NB4 (cell line): ENCODE measurements at regions not wholly inside any gene's neighbourhood (a gene's known extent, or its start where the extent isn't known, plus 50 kb on each side); places are given as distances from the start of the nearest gene placed in this dataset.

Experiments
- DNase-seq: peaks from one replicate; pipeline ENCODE4 v3.0.0; 2010; ENCODE audit warnings: low read depth
- H3K4me3 ChIP-seq: one replicate; pipeline ENCODE4 v1.5.1; 2011; ENCODE audit warnings: mild to moderate bottlenecking, low read depth, low read length, moderate library complexity
- MYC ChIP-seq: IDR thresholded peaks from 2 replicates; pipeline ENCODE4 v1.6.1; 2011; ENCODE audit warnings: low read depth, low read length
- POLR2A ChIP-seq: IDR thresholded peaks from 2 replicates; pipeline ENCODE4 v1.6.1; 2011; ENCODE audit warnings: mild to moderate bottlenecking; ENCODE audit not compliant: insufficient read length; ENCODE audit errors: extremely low read depth
- TF ChIP-seq, protein P1 (sequence below): IDR thresholded peaks from 2 replicates; pipeline ENCODE4 v1.6.1; 2011; ENCODE audit warnings: low read depth, low read length
- TF ChIP-seq, protein P2 (sequence below): IDR thresholded peaks from one replicate; pipeline ENCODE4 v1.5.1; 2012; ENCODE audit warnings: low read depth, low read length

DNA sequence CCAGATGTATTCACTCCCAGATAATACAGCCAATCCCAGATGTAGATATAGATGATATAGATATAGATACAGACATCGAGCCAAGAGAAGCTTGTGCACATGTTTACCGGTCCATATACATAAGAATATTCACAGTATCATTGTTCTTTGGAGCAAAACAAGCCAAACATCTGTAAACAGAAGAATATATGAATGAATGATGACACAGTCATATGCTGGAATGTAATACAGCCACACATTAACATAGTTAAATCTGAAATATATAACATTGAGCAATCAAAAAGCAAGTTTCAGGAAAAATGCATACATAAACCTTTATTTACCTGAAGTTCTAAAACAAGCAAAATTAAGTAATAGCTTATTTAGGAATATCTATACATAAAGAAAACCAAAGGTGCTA, 182.5 kb downstream of the TXNL1 start:
- DNase-seq, result no peak
- TF ChIP-seq, protein P1, sequence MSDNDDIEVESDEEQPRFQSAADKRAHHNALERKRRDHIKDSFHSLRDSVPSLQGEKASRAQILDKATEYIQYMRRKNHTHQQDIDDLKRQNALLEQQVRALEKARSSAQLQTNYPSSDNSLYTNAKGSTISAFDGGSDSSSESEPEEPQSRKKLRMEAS, result no peak
- TF ChIP-seq, protein P2, sequence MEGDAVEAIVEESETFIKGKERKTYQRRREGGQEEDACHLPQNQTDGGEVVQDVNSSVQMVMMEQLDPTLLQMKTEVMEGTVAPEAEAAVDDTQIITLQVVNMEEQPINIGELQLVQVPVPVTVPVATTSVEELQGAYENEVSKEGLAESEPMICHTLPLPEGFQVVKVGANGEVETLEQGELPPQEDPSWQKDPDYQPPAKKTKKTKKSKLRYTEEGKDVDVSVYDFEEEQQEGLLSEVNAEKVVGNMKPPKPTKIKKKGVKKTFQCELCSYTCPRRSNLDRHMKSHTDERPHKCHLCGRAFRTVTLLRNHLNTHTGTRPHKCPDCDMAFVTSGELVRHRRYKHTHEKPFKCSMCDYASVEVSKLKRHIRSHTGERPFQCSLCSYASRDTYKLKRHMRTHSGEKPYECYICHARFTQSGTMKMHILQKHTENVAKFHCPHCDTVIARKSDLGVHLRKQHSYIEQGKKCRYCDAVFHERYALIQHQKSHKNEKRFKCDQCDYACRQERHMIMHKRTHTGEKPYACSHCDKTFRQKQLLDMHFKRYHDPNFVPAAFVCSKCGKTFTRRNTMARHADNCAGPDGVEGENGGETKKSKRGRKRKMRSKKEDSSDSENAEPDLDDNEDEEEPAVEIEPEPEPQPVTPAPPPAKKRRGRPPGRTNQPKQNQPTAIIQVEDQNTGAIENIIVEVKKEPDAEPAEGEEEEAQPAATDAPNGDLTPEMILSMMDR, result no peak
- TF ChIP-seq MYC, result no peak
- no peak for TF ChIP-seq POLR2A
- no peak overlapping the region for H3K4me3 ChIP-seq

DNA sequence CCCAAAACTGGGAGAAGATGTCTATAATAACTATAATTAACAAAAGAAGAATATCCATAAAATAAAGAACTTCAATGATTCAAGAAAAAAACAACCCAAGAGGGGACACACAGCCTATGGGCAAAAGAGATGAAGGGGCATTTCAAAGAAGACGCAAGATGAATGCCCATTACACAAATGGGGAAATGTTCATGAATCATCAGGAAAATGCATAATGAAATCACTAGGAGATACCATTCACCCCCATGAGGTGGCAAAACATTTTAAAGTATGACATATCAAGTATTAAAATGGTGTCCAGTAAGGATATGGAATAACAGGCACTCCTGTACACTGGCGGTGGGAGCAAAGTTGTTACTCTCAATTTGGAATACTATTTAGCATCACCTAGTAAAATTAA, 183.3 kb downstream of the TXNL1 start:
- DNase-seq, result no peak
- TF ChIP-seq, protein P2, result no peak
- TF ChIP-seq POLR2A, result no peak
- no peak for TF ChIP-seq MYC
- TF ChIP-seq, protein P1, result no peak
- H3K4me3 ChIP-seq, result no peak overlapping the region

DNA sequence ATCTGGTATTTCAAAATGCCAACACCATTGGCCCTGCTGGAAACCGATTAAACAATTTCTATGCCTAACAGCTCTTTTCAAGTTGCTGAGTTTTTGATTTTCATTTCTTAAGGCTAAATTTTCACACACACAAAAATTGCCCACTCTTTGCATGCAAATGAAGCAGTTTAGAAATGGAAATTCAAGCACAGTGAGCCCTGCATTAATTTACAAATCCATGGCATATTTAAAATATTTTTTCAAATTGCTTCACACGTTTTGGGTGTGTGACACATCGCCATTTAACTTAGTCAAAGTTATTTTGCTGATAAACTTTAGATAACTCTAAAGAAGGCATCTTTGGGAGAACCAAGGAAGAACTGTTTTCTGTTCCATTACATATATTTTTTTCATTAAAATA, 184.8 kb downstream of the TXNL1 start:
- no peak for TF ChIP-seq MYC
- no peak for TF ChIP-seq POLR2A
- TF ChIP-seq, protein P1, result no peak
- DNase-seq, result no peak
- no peak overlapping the region for H3K4me3 ChIP-seq

DNA sequence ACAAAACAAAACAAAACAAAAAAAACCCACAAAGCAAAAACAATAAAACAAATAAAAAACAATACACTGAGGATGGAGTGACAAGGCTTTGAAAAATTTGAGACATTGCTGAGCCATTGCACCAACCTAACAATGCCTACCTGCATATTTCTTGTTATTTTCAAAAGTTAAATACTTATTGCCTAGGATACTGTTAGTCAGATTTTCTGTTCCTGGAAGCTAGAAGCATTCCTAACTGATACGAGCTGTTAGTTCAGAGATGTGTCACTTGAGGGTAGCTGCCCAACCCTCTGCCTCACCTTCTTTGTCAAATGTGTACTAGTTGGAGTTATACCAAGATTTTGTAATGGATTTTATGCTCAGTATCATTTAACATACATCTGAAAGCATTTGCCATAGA, 187.2 kb downstream of the TXNL1 start:
- TF ChIP-seq, protein P1, result no peak
- TF ChIP-seq MYC (no peak), POLR2A (no peak)
- TF ChIP-seq, protein P2, result no peak
- no peak for DNase-seq
- no peak overlapping the region for H3K4me3 ChIP-seq

DNA sequence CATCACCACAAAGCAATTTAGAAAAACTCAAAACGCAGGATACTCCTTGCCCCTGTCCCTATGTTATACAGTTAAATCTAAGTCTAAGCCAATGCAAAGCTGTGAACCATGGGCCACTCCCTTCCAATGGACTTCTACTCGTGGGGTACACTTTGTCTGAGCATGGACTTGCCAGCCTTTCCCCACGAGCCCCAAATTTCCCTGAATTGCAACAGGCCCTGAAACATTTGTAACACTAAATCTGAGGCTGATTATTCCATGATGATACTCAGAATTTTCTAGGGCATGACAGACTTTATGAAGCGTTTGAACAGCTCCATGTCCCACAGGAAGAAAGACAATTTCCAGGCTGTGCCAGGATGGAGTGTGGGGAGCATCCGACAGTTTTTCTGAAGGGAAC, 189.6 kb downstream of the TXNL1 start:
- TF ChIP-seq POLR2A (no peak), MYC (no peak)
- TF ChIP-seq, protein P2, result no peak
- TF ChIP-seq, protein P1, result no peak
- no peak overlapping the region for H3K4me3 ChIP-seq
- no peak for DNase-seq

DNA sequence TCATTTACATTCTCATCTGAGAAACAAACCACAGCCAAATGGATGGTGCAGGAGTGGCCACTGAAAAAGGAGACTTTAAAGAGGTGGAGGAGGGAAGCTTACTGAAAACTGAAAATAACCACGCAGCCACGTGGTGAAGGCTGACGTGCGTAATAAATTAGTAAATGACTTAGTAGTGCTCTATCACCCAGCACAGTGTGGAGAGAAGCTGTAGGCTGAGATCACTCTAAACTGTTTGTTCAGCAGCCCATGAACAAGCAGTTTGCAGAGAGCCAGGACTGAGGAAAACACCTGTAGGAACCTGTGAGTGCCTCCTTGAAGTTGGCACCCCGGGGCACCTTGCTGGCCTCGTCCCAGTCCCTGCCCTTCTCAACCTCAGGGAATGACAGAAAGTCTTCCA, 193.0 kb downstream of the TXNL1 start:
- no peak overlapping the region for H3K4me3 ChIP-seq
- no peak for TF ChIP-seq MYC
- TF ChIP-seq, protein P1, result no peak
- TF ChIP-seq, protein P2, result no peak
- no peak for TF ChIP-seq POLR2A
- DNase-seq, result no peak
